SK-N-SH (cell line): ENCODE measurements at regions not wholly inside any gene's neighbourhood (a gene's known extent, or its start where the extent isn't known, plus 50 kb on each side); places are given as distances from the start of the nearest gene placed in this dataset.

Source experiments
- EP300 ChIP-seq, 2 experiments: IDR thresholded peaks; 2 replicates each; pipeline versions ENCODE4 v1.4.0 to v1.6.1; 2012; ENCODE audit warnings: borderline replicate concordance in 1 of 2, low read depth in 1 of 2, low read length in 1 of 2
- EZH2phosphoT487 ChIP-seq: fragments of 200-600 bp; sonication (generic); IDR thresholded peaks from 2 replicates; pipeline ENCODE4 v1.6.1; 2017; ENCODE audit warnings: low read depth, mixed run types, mild to moderate bottlenecking, antibody characterized with exemption, moderate library complexity, borderline replicate concordance
- GABPA ChIP-seq: IDR thresholded peaks from 2 replicates; pipeline ENCODE4 v1.4.0; 2012; ENCODE audit warnings: low read depth, mild to moderate bottlenecking
- POLR2AphosphoS5 ChIP-seq: IDR thresholded peaks from 2 replicates; pipeline ENCODE4 v1.6.1; 2012; ENCODE audit warnings: low read depth, low read length
- RFX5 ChIP-seq: IDR thresholded peaks from 2 replicates; pipeline ENCODE4 v1.6.1; 2012; ENCODE audit warnings: mild to moderate bottlenecking, improper control_type of control experiment, low read length
- TAF1 ChIP-seq: IDR thresholded peaks from 2 replicates; pipeline ENCODE4 v1.6.1; 2012; ENCODE audit warnings: low read depth, mild to moderate bottlenecking, low read length, moderate library complexity, borderline replicate concordance
- TEAD4 ChIP-seq: IDR thresholded peaks from 2 replicates; pipeline ENCODE4 v1.4.0; 2012; ENCODE audit warnings: mild to moderate bottlenecking, borderline replicate concordance; ENCODE audit not compliant: insufficient read depth
- TF ChIP-seq, protein P1 (sequence below): fragments of 200-600 bp; sonication (generic); IDR thresholded peaks from 2 replicates; pipeline ENCODE4 v1.6.1; 2017; ENCODE audit warnings: antibody characterized with exemption, mild to moderate bottlenecking, moderate library complexity
- TF ChIP-seq, protein P2 (sequence below): IDR thresholded peaks from 2 replicates; pipeline ENCODE4 v1.4.0; 2012; ENCODE audit warnings: low read depth, borderline replicate concordance
- TF ChIP-seq, protein P3 (sequence below): IDR thresholded peaks from 2 replicates; pipeline ENCODE4 v1.4.0; 2012; ENCODE audit warnings: low read depth

DNA sequence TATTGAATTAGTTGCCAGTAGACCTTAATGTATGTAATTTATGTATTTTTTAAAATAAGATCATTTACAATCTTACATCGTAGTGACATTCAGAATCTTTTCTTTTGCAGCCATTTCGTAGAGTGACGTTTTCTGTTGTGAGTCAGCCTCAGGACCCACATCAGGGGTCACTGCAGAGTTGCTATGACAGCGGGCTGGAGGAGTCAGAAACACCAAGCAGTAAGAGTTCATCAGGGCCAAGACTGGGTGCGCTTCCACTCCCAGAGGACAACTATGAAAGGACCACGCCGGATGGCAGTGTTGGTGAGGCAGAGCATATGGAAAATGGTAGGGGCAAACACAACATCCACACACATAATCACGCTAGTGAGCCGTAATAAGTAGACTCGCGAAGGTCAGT, 199.9 kb downstream of the PCDH7 start:
- TF ChIP-seq, protein P1, sequence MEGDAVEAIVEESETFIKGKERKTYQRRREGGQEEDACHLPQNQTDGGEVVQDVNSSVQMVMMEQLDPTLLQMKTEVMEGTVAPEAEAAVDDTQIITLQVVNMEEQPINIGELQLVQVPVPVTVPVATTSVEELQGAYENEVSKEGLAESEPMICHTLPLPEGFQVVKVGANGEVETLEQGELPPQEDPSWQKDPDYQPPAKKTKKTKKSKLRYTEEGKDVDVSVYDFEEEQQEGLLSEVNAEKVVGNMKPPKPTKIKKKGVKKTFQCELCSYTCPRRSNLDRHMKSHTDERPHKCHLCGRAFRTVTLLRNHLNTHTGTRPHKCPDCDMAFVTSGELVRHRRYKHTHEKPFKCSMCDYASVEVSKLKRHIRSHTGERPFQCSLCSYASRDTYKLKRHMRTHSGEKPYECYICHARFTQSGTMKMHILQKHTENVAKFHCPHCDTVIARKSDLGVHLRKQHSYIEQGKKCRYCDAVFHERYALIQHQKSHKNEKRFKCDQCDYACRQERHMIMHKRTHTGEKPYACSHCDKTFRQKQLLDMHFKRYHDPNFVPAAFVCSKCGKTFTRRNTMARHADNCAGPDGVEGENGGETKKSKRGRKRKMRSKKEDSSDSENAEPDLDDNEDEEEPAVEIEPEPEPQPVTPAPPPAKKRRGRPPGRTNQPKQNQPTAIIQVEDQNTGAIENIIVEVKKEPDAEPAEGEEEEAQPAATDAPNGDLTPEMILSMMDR = no peak
- TF ChIP-seq GABPA = no peak
- no peak for TF ChIP-seq EP300 (IDR thresholded peaks at IDR 0.05; ENCODE audit: borderline replicate concordance in 1 of 2, low read depth in 1 of 2, low read length in 1 of 2)
- no peak for TF ChIP-seq EZH2phosphoT487
- TF ChIP-seq TAF1 = no peak
- no peak for TF ChIP-seq POLR2AphosphoS5
- TF ChIP-seq, protein P2, sequence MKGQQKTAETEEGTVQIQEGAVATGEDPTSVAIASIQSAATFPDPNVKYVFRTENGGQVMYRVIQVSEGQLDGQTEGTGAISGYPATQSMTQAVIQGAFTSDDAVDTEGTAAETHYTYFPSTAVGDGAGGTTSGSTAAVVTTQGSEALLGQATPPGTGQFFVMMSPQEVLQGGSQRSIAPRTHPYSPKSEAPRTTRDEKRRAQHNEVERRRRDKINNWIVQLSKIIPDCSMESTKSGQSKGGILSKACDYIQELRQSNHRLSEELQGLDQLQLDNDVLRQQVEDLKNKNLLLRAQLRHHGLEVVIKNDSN = no peak
- TF ChIP-seq RFX5 = no peak
- TF ChIP-seq, protein P3, sequence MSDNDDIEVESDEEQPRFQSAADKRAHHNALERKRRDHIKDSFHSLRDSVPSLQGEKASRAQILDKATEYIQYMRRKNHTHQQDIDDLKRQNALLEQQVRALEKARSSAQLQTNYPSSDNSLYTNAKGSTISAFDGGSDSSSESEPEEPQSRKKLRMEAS = no peak
- no peak for TF ChIP-seq TEAD4
